Activated T-cell treated with anti-CD3 and anti-CD28 coated beads for 48 hours (primary cell): ENCODE measurements at regions not wholly inside any gene's neighbourhood (a gene's known extent, or its start where the extent isn't known, plus 50 kb on each side); places are given as distances from the start of the nearest gene placed in this dataset.
A peak's percentile ranks its signal among the peaks of the same experiment; 100 is the strongest.
"Not testable (repeated sequence)": the region's sequence is repeated elsewhere in the genome, so short reads cannot be mapped to it uniquely, and the experiment has no call there.

ENCODE experiments used
- DNase-seq: peaks from one replicate; pipeline ENCODE4 v3.0.0-alpha.2; 2020; ENCODE audit warnings: low read depth

GRCh38 chr2:182636699-182637098 is 79.4 kb upstream of the DNAJC10 start:
- DNase-seq: no peak

- no peak for DNase-seq
Measured at GRCh38 chr2:182638667-182639066, 77.4 kb upstream of the DNAJC10 start.

- no peak for DNase-seq
Measured at GRCh38 chr2:182639971-182640370, 76.1 kb upstream of the DNAJC10 start.

GRCh38 chr2:182642328-182642727 is 73.7 kb upstream of the DNAJC10 start:
- DNase-seq: peak; percentile 6

- no peak for DNase-seq
Measured at GRCh38 chr2:182646763-182647498, 69.1 kb upstream of the DNAJC10 start.

GRCh38 chr2:182647499-182647787 is 68.6 kb upstream of the DNAJC10 start:
- DNase-seq: no peak

- no peak for DNase-seq
Measured at GRCh38 chr2:182649316-182649715, 66.7 kb upstream of the DNAJC10 start.

GRCh38 chr2:182650704-182651103 is 65.4 kb upstream of the DNAJC10 start:
- no peak for DNase-seq

GRCh38 chr2:182652326-182652725 is 63.7 kb upstream of the DNAJC10 start:
- DNase-seq: no peak

- no peak for DNase-seq
Measured at GRCh38 chr2:182655750-182656149, 60.3 kb upstream of the DNAJC10 start.

- no peak for DNase-seq
Measured at GRCh38 chr2:182664212-182664611, 51.8 kb upstream of the DNAJC10 start.

GRCh38 chr2:182665500-182665899 is 50.6 kb upstream of the DNAJC10 start:
- DNase-seq: not testable (repeated sequence)
